ENCODE measurements at regions not wholly inside any gene's neighbourhood (a gene's known extent, or its start where the extent isn't known, plus 50 kb on each side); places are given as distances from the start of the nearest gene placed in this dataset.

DNA sequence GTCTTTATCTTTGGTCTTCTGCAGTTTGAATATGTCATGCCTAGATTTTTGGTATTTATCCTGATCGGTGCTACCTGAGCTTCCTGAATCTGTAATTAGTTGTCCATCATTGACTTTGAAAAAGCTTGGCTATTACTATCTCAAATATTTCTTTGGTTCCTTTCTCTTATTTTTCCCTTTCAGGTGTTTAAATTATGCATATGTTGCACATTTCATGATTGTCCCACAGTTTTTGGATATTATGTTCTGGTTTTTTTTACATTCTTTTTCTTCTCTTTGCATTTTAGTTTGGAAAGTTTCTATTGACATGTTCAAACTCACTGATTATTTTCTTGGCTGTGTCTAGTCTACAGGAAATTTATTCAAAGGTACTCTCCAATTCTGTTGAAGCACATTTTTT, 840.3 kb upstream of the LRRC4C start:
- no peak for ATAC-seq
- Histone ChIP-seq H3K27ac (no peak overlapping the region), H3K36me3 (no peaks in the 10 kb centered on the region), H3K27me3 (no peaks in the 10 kb centered on the region), H3K9me3 (peaks cover 0 to 7% (median 0%) of the 10 kb centered on the region in 3 donors), H3K4me3 (no peak overlapping the region), H3K4me1 (no peaks in the 10 kb centered on the region)
- TF ChIP-seq EP300 (IDR thresholded peaks at IDR 0.05) (no peak), POLR2AphosphoS5 (IDR thresholded peaks at IDR 0.05) (no peak), POLR2A (IDR thresholded peaks at IDR 0.05) (no peak)
- TF ChIP-seq, protein P1, sequence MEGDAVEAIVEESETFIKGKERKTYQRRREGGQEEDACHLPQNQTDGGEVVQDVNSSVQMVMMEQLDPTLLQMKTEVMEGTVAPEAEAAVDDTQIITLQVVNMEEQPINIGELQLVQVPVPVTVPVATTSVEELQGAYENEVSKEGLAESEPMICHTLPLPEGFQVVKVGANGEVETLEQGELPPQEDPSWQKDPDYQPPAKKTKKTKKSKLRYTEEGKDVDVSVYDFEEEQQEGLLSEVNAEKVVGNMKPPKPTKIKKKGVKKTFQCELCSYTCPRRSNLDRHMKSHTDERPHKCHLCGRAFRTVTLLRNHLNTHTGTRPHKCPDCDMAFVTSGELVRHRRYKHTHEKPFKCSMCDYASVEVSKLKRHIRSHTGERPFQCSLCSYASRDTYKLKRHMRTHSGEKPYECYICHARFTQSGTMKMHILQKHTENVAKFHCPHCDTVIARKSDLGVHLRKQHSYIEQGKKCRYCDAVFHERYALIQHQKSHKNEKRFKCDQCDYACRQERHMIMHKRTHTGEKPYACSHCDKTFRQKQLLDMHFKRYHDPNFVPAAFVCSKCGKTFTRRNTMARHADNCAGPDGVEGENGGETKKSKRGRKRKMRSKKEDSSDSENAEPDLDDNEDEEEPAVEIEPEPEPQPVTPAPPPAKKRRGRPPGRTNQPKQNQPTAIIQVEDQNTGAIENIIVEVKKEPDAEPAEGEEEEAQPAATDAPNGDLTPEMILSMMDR (IDR thresholded peaks at IDR 0.05) = no peak
- WGBS, 2 donors (ENCODE audit: low coverage in 1 of 2) = 78% methylated on average over 1 of the region's 1 CpG; no CpG with 5 or more reads in 1 of the 2 donors

DNA sequence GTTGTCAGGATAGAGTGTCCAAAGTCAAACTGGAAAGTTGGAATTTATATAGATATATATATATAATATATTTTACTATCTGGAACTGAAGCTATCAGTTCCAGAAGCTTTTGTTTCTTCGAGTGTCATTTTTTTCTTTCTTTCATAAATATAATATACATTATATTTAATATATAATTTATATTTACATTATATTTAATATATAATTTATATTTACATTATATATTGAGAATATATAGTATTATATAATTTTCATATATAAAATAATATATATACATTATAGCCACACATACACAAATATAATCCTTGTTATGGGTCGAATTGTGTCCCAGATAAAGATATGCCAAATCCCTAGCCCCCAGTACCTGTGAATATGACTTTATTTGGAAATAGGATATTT, 842.3 kb upstream of the LRRC4C start:
- no peak for TF ChIP-seq EP300 (IDR thresholded peaks at IDR 0.05)
- no peak for TF ChIP-seq POLR2A (IDR thresholded peaks at IDR 0.05)
- no peak for TF ChIP-seq POLR2AphosphoS5 (IDR thresholded peaks at IDR 0.05)
- TF ChIP-seq, protein P1 (IDR thresholded peaks at IDR 0.05) = no peak
- WGBS, 2 donors (ENCODE audit: low coverage in 1 of 2) = 48 to 91% methylated on average over 2 of the region's 2 CpGs
- no peaks in the 10 kb centered on the region for H3K27me3 ChIP-seq
- no peak for ATAC-seq
- H3K36me3 ChIP-seq = no peaks in the 10 kb centered on the region
- no peaks in the 10 kb centered on the region for H3K4me1 ChIP-seq
- no peaks in the 10 kb centered on the region for H3K9me3 ChIP-seq
- H3K4me3 ChIP-seq = no peak overlapping the region
- no peak overlapping the region for H3K27ac ChIP-seq

DNA sequence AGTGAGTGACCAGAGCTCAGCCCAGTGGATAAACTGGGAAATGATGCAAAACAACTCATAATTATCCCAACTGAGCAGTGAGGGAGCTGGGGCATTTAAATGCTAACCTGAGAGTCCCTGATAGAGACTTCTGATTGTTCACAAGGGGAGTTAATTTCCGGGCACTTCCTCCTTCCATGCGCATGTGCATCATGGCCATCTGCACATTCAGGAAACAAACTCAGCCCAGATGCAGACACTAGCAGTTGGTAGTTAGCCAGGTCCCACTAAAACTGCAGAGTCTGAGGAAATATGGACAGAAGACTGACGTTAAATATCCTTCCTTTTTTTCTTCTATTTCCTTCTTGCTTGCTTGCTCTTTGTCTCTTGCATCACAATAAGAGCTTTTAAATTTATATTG, 852.1 kb upstream of the LRRC4C start:
- Histone ChIP-seq H3K36me3 (no peaks in the 10 kb centered on the region), H3K4me3 (no peak overlapping the region), H3K27ac (no peak overlapping the region), H3K27me3 (no peaks in the 10 kb centered on the region), H3K4me1 (no peaks in the 10 kb centered on the region), H3K9me3 (no peaks in the 10 kb centered on the region)
- TF ChIP-seq, protein P1 (IDR thresholded peaks at IDR 0.05) = no peak
- TF ChIP-seq EP300 (IDR thresholded peaks at IDR 0.05) (no peak), POLR2A (IDR thresholded peaks at IDR 0.05) (no peak), POLR2AphosphoS5 (IDR thresholded peaks at IDR 0.05) (no peak)
- 53 to 64% methylated on average over 3 of the region's 3 CpGs for WGBS, 2 donors (ENCODE audit: low coverage in 1 of 2)
- ATAC-seq = peak; percentile 43

DNA sequence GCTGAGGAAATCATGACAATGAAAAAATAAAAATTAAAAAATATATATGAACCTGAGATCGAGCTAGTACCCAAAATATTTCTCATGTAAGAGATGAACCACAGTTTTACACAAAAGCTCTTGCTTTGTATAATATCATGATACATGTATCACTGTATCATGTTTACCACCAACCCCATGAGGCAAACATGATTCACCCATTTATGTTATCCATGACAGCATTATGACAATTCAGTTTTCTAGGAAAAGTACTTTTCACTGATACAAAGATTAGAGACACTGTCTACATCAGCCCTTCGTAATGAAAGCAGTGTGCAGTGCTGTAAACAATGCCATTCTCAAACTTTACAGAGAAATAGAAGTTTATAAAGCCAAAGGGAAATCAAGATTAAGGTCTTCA, 852.5 kb upstream of the LRRC4C start:
- 35 to 69% methylated on average over 2 of the region's 2 CpGs for WGBS, 2 donors (ENCODE audit: low coverage in 1 of 2)
- no peak for TF ChIP-seq POLR2AphosphoS5 (IDR thresholded peaks at IDR 0.05)
- TF ChIP-seq, protein P1 (IDR thresholded peaks at IDR 0.05) = no peak
- no peaks in the 10 kb centered on the region for H3K4me1 ChIP-seq
- H3K9me3 ChIP-seq = no peaks in the 10 kb centered on the region
- H3K27ac ChIP-seq = no peak overlapping the region
- no peak for ATAC-seq
- no peaks in the 10 kb centered on the region for H3K36me3 ChIP-seq
- H3K27me3 ChIP-seq = no peaks in the 10 kb centered on the region
- no peak overlapping the region for H3K4me3 ChIP-seq

DNA sequence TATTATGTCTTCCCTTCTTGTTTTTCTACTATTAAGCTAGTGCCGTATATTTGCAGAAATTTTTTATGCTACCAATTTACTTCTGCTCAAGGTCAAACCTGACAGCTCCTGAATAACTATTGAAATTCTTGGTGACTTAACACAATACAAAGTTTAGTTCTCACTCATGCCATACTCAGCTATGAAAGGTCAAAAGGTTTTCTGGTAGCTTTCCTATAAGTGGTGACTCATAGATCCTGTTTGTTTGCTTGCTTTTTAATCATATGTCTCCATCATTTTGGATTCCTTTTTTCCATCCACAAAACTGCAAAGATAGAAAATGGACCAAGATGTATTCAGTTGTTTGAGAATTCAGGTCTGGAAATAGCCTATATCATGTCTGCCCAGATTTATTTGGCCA, 855.8 kb upstream of the LRRC4C start:
- Histone ChIP-seq H3K9me3 (no peaks in the 10 kb centered on the region), H3K4me1 (no peaks in the 10 kb centered on the region), H3K27ac (no peak overlapping the region), H3K36me3 (no peaks in the 10 kb centered on the region), H3K27me3 (no peaks in the 10 kb centered on the region), H3K4me3 (no peak overlapping the region)
- TF ChIP-seq POLR2A (IDR thresholded peaks at IDR 0.05) (no peak), EP300 (IDR thresholded peaks at IDR 0.05) (no peak), POLR2AphosphoS5 (IDR thresholded peaks at IDR 0.05) (no peak)
- TF ChIP-seq, protein P1 (IDR thresholded peaks at IDR 0.05) = no peak
- ATAC-seq = no peak
- 55 to 59% methylated on average over 1 of the region's 1 CpG for WGBS, 2 donors (ENCODE audit: low coverage in 1 of 2)

Measured in gastroesophageal sphincter (tissue), 4 donors.